ENCODE measurements at regions not wholly inside any gene's neighbourhood (a gene's known extent, or its start where the extent isn't known, plus 50 kb on each side); places are given as distances from the start of the nearest gene placed in this dataset.

DNA sequence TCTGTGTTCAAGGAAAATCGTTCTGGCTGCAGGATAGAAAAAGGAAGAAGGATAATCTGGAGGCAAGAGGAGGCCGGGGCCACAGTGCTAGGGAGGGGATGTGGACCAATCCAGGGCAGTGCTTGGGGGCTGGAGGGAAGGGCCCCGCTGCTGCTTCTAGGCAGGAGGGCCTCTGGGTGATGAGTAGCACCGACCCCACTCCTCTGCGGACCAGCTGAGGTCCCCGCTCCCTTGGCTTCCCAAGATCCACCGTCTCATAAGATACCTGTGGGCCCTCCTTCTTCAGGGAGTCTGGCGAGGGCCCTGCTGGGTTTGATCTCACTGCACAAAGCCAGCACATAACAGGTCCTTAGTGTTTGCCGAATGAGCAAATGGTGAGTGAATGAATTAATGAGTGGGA is 93.5 kb upstream of the MVB12B start (continued):
- TF ChIP-seq, protein P1, sequence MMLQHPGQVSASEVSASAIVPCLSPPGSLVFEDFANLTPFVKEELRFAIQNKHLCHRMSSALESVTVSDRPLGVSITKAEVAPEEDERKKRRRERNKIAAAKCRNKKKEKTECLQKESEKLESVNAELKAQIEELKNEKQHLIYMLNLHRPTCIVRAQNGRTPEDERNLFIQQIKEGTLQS (IDR thresholded peaks at IDR 0.05) = no peak
- no peak for TF ChIP-seq JUND (IDR thresholded peaks at IDR 0.05)
- no peak for TF ChIP-seq HNF4G (IDR thresholded peaks at IDR 0.05)
- TF ChIP-seq HNF4A (conservative IDR thresholded peaks at IDR 0.05) = no peak

DNA sequence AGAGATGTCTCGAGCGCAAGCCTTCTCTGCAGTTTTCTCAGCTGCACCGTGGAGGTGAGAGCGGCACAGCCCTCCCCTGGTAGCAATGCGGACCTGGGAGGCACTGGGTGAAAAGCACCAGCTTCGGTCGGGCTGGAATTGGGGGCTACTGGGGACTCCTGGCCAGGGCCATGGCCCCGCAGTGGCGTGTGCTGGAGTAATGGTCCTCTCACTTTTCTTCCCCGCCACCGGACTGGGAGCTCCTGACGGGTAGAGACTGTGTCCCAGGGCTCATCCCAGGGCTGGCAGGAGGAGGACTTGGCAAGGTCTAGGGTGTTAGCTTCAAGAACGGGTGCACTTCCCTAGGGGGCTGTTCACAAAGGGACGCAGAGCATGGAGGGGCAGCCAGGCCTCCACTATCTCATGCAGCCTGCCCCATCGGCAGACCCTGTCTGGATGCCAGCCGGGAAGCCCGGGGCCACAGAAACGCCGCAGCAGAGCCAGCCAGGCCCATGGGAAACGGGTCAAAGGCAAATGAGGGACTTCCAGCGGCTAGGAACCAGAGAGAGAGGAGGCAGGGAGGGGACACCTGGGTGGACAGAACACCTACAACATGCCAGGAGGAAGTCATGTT is 92.6 kb upstream of the MVB12B start:
- H3K27me3 ChIP-seq (ENCODE audit: control insufficient read depth in 4 of 4, insufficient read depth in 4 of 4, low read length in 3 of 4) = no peaks in the 10 kb centered on the region
- no peaks in the 10 kb centered on the region for H3K36me3 ChIP-seq (ENCODE audit: control insufficient read depth in 4 of 4, insufficient read depth in 3 of 4, low read depth in 1 of 4, low read length in 3 of 4)
- H3K9ac ChIP-seq (ENCODE audit: low read depth in 1 of 2, low read length in 2 of 2) = no peak overlapping the region
- TF ChIP-seq JUND (IDR thresholded peaks at IDR 0.05) = no peak
- TF ChIP-seq TAF1 (conservative IDR thresholded peaks at IDR 0.05) = no peak
- TF ChIP-seq, protein P2, sequence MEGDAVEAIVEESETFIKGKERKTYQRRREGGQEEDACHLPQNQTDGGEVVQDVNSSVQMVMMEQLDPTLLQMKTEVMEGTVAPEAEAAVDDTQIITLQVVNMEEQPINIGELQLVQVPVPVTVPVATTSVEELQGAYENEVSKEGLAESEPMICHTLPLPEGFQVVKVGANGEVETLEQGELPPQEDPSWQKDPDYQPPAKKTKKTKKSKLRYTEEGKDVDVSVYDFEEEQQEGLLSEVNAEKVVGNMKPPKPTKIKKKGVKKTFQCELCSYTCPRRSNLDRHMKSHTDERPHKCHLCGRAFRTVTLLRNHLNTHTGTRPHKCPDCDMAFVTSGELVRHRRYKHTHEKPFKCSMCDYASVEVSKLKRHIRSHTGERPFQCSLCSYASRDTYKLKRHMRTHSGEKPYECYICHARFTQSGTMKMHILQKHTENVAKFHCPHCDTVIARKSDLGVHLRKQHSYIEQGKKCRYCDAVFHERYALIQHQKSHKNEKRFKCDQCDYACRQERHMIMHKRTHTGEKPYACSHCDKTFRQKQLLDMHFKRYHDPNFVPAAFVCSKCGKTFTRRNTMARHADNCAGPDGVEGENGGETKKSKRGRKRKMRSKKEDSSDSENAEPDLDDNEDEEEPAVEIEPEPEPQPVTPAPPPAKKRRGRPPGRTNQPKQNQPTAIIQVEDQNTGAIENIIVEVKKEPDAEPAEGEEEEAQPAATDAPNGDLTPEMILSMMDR (IDR thresholded peaks at IDR 0.05; ENCODE audit: low read depth, low read length, missing input control) = no peak
- H3K9me3 ChIP-seq (ENCODE audit: control insufficient read depth in 4 of 4, low read length in 3 of 4) = no peaks in the 10 kb centered on the region
- H3K4me3 ChIP-seq (ENCODE audit: low read depth in 1 of 3, low read length in 3 of 3) = no peak overlapping the region
- no peak for DNase-seq (ENCODE audit: low spot score)
- 90% methylated on average over 21 of the region's 21 CpGs for WGBS
- H3K4me1 ChIP-seq (ENCODE audit: control insufficient read depth in 4 of 4, insufficient read depth in 4 of 4, low read length in 3 of 4) = no peaks in the 10 kb centered on the region
- H3K27ac ChIP-seq (ENCODE audit: low read depth in 1 of 2, low read length in 2 of 2) = no peak overlapping the region

DNA sequence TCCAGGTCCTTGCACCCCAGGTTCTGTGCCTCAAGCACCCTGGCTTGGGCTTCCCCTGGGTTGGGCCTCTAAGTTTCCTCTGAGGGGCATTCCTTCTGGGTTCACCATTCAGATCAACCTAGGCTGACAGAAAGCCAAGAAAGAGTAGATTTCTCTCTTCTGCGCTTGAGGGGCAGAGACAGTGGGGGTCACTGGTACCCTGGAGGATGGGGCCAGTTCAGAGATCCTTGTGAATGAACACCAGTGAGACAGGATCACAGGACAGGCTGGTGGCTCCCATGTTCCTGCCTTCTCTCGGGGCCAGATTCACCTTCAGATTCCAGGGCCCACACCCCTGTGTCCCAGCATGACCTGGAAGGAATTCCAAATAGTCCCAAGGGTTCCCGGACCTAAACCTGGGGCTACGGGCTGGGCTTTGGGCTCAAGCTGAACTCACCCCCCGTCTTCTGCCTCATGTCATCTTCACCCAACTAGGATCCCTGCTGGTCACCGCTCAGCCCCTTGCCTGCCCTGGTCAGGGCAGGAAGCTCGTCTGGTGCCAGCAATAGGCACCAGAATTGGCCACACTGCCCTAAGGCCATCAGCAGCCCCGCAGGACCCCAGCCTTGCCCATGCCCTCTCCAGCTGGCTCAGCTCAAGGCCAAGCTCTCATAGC is 91.8 kb upstream of the MVB12B start:
- no peak for DNase-seq (ENCODE audit: low spot score)
- Histone ChIP-seq H3K27ac (ENCODE audit: low read depth in 1 of 2, low read length in 2 of 2) (no peak overlapping the region), H3K9ac (ENCODE audit: low read depth in 1 of 2, low read length in 2 of 2) (no peak overlapping the region), H3K36me3 (ENCODE audit: control insufficient read depth in 4 of 4, insufficient read depth in 3 of 4, low read depth in 1 of 4, low read length in 3 of 4) (no peaks in the 10 kb centered on the region), H3K9me3 (ENCODE audit: control insufficient read depth in 4 of 4, low read length in 3 of 4) (no peaks in the 10 kb centered on the region), H3K4me1 (ENCODE audit: control insufficient read depth in 4 of 4, insufficient read depth in 4 of 4, low read length in 3 of 4) (no peaks in the 10 kb centered on the region), H3K27me3 (ENCODE audit: control insufficient read depth in 4 of 4, insufficient read depth in 4 of 4, low read length in 3 of 4) (no peaks in the 10 kb centered on the region), H3K4me3 (ENCODE audit: low read depth in 1 of 3, low read length in 3 of 3) (no peak overlapping the region)
- WGBS = 90% methylated on average over 8 of the region's 8 CpGs
- TF ChIP-seq, protein P3, sequence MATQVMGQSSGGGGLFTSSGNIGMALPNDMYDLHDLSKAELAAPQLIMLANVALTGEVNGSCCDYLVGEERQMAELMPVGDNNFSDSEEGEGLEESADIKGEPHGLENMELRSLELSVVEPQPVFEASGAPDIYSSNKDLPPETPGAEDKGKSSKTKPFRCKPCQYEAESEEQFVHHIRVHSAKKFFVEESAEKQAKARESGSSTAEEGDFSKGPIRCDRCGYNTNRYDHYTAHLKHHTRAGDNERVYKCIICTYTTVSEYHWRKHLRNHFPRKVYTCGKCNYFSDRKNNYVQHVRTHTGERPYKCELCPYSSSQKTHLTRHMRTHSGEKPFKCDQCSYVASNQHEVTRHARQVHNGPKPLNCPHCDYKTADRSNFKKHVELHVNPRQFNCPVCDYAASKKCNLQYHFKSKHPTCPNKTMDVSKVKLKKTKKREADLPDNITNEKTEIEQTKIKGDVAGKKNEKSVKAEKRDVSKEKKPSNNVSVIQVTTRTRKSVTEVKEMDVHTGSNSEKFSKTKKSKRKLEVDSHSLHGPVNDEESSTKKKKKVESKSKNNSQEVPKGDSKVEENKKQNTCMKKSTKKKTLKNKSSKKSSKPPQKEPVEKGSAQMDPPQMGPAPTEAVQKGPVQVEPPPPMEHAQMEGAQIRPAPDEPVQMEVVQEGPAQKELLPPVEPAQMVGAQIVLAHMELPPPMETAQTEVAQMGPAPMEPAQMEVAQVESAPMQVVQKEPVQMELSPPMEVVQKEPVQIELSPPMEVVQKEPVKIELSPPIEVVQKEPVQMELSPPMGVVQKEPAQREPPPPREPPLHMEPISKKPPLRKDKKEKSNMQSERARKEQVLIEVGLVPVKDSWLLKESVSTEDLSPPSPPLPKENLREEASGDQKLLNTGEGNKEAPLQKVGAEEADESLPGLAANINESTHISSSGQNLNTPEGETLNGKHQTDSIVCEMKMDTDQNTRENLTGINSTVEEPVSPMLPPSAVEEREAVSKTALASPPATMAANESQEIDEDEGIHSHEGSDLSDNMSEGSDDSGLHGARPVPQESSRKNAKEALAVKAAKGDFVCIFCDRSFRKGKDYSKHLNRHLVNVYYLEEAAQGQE (IDR thresholded peaks at IDR 0.05) = no peak
- TF ChIP-seq JUND (IDR thresholded peaks at IDR 0.05) = no peak
- no peak for TF ChIP-seq FOXA1 (IDR thresholded peaks at IDR 0.05)
- TF ChIP-seq FOXA2 (IDR thresholded peaks at IDR 0.05) = no peak
- TF ChIP-seq, protein P1 (IDR thresholded peaks at IDR 0.05) = no peak
- TF ChIP-seq GABPA (IDR thresholded peaks at IDR 0.05 in 1 of 2, conservative IDR thresholded peaks at IDR 0.05 in 1 of 2) = no peak
- TF ChIP-seq SP1 (IDR thresholded peaks at IDR 0.05) = no peak
